CD14-positive monocyte (primary cell): ENCODE measurements at regions not wholly inside any gene's neighbourhood (a gene's known extent, or its start where the extent isn't known, plus 50 kb on each side); places are given as distances from the start of the nearest gene placed in this dataset.

Experiments
- DNase-seq, 3 donors: peaks; one replicate each; pipeline ENCODE4 v3.0.0-alpha.2; 2011 to 2022
- H2AFZ ChIP-seq: 2 replicates; pipeline ENCODE4 v1.6.0; 2012; ENCODE audit warnings: mild to moderate bottlenecking, low read depth, low read length, inconsistent platforms; ENCODE audit not compliant: insufficient read depth, poor library complexity, severe bottlenecking
- H3K27ac ChIP-seq, 2 donors: 1 replicate in 1 of 2; 2 replicates in 1 of 2; pipeline ENCODE4 v1.5.1; 2012 to 2013; ENCODE audit warnings: low read length in 2 of 2, control low read depth in 1 of 2, inconsistent platforms in 1 of 2, low read depth in 1 of 2, mild to moderate bottlenecking in 1 of 2
- H3K27me3 ChIP-seq, 2 donors: one replicate each; pipeline versions ENCODE4 v1.6.0 to v1.6.1; 2011 to 2013; ENCODE audit warnings: low read length in 2 of 2; ENCODE audit not compliant: control insufficient read depth in 2 of 2, insufficient read depth in 2 of 2
- H3K36me3 ChIP-seq, 2 donors: replicated peaks in 1 of 2; 1 replicate in 1 of 2; 2 replicates in 1 of 2; pipeline versions ENCODE4 v1.5.1 to v1.6.1; 2012 to 2013; ENCODE audit warnings: low read length in 2 of 2, control low read depth in 1 of 2, inconsistent platforms in 1 of 2, mild to moderate bottlenecking in 1 of 2; ENCODE audit not compliant: insufficient read depth in 2 of 2, control insufficient read depth in 1 of 2
- H3K4me1 ChIP-seq, 2 donors: 1 replicate in 1 of 2; 2 replicates in 1 of 2; pipeline versions ENCODE4 v1.5.1 to v1.6.1; 2012 to 2013; ENCODE audit warnings: low read length in 2 of 2, control low read depth in 1 of 2, inconsistent platforms in 1 of 2, mild to moderate bottlenecking in 1 of 2, moderate library complexity in 1 of 2; ENCODE audit not compliant: insufficient read depth in 2 of 2, control insufficient read depth in 1 of 2
- H3K4me2 ChIP-seq: replicated peaks from 2 replicates; pipeline ENCODE3; 2012; ENCODE audit warnings: low read length, moderate library complexity, mild to moderate bottlenecking; ENCODE audit not compliant: poor library complexity, severe bottlenecking; ENCODE audit errors: extremely low read depth
- H3K4me3 ChIP-seq, 3 experiments: fragments of 200-600 bp in 1 of 3; sonication (generic) in 1 of 3; replicated peaks in 1 of 3; 1 replicate in 2 of 3; 2 replicates in 1 of 3; pipeline ENCODE4 v1.5.1; 2011 to 2013; ENCODE audit warnings: low read length in 3 of 3, mild to moderate bottlenecking in 3 of 3, control low read depth in 2 of 3, low read depth in 2 of 3, inconsistent platforms in 1 of 3, moderate library complexity in 1 of 3
- H3K79me2 ChIP-seq: 2 replicates; pipeline ENCODE4 v1.6.0; 2012; ENCODE audit warnings: mild to moderate bottlenecking, control low read depth, inconsistent platforms, low read length, moderate library complexity; ENCODE audit not compliant: insufficient read depth
- H3K9ac ChIP-seq: 2 replicates; pipeline ENCODE4 v1.6.0; 2017; ENCODE audit warnings: low read length, mild to moderate bottlenecking; ENCODE audit not compliant: insufficient read depth, poor library complexity, severe bottlenecking
- H3K9me3 ChIP-seq, 2 donors: replicated peaks in 1 of 2; 1 replicate in 1 of 2; 2 replicates in 1 of 2; pipeline versions ENCODE4 v1.5.1 to v1.6.1; 2012 to 2013; ENCODE audit warnings: low read length in 2 of 2, control low read depth in 1 of 2; ENCODE audit not compliant: control insufficient read depth in 1 of 2, insufficient read depth in 1 of 2
- H4K20me1 ChIP-seq: 2 replicates; pipeline ENCODE4 v1.6.0; 2012; ENCODE audit warnings: mild to moderate bottlenecking, low read length, control low read depth, moderate library complexity; ENCODE audit not compliant: insufficient read depth
- H3K27ac Mint-ChIP-seq, 7 donors: one replicate each; pipeline ENCODE4 v1.8.0; 2020; ENCODE audit warnings: mild to moderate bottlenecking in 7 of 7, mixed read lengths in 7 of 7, moderate library complexity in 6 of 7, inconsistent platforms in 2 of 7
- H3K27me3 Mint-ChIP-seq, 3 donors: one replicate each; pipeline ENCODE4 v1.8.0; 2021 to 2022; ENCODE audit warnings: low read depth in 3 of 3, mild to moderate bottlenecking in 3 of 3, mixed read lengths in 3 of 3, moderate library complexity in 3 of 3, inconsistent platforms in 1 of 3
- H3K36me3 Mint-ChIP-seq, 2 donors: one replicate each; pipeline ENCODE4 v1.8.0; 2020; ENCODE audit warnings: mixed read lengths in 2 of 2, inconsistent platforms in 1 of 2, mild to moderate bottlenecking in 1 of 2
- H3K4me1 Mint-ChIP-seq: one replicate; pipeline ENCODE4 v1.8.0; 2020; ENCODE audit warnings: mild to moderate bottlenecking, mixed read lengths
- H3K4me3 Mint-ChIP-seq, 2 donors: one replicate each; pipeline ENCODE4 v1.8.0; 2020; ENCODE audit warnings: mild to moderate bottlenecking in 2 of 2, mixed read lengths in 2 of 2, moderate library complexity in 1 of 2
- H3K9me3 Mint-ChIP-seq, 7 donors: one replicate each; pipeline ENCODE4 v1.8.0; 2020 to 2022; ENCODE audit warnings: mixed read lengths in 7 of 7, mild to moderate bottlenecking in 6 of 7, moderate library complexity in 6 of 7, inconsistent platforms in 2 of 7
- WGBS: methylation state at CpG from one replicate; pipeline ENCODE4 v1.1.5; 2013; ENCODE audit warnings: missing lambda C conversion rate; ENCODE audit not compliant: insufficient coverage; 5-methylcytosine and 5-hydroxymethylcytosine counted together
- intact Hi-C, 2 donors: fragments of 100-400 bp; cut with micrococcal nuclease; formaldehyde crosslinking; loops; one replicate each; pipeline versions ENCODE4 v1.15.0 to v1.15.1; 2023
- TF ChIP-seq, protein P1 (sequence below): fragments of 200-600 bp; IDR thresholded peaks from one replicate; pipeline ENCODE4 v1.8.0; 2022; ENCODE audit warnings: antibody characterized with exemption, mild to moderate bottlenecking

DNA sequence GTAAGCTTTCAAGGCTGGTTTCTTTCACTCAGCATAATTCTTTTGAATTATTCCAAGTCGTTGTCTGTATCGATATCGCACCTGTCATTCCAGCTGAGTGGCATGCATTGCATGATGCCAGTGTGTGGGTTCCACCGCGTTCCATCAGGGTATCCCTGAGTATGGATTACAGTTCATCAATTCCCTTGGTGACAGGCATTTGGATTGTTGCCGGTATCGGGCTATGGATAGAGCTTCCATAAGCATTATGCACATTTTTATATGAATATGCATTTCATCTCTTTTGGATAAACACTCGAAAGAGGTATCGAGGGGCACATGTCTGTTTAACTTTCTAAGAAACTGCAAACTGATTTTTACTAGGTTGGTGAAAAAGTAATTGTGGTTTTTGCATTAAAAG is 698.8 kb downstream of the BRD1 start:
- Histone ChIP-seq H3K9ac (no peak overlapping the region), H3K4me2 (no peak overlapping the region), H4K20me1 (no peaks in the 10 kb centered on the region), H2AFZ (no peak overlapping the region), H3K4me1 (no peaks in the 10 kb centered on the region), H3K4me3 (no peak overlapping the region), H3K9me3 (no peaks in the 10 kb centered on the region), H3K79me2 (no peaks in the 10 kb centered on the region), H3K27ac (no peak overlapping the region), H3K27me3 (no peaks in the 10 kb centered on the region), H3K36me3 (no peaks in the 10 kb centered on the region)
- WGBS, result 100% methylated on average over 4 of the region's 9 CpGs
- Mint-ChIP-seq H3K27me3 (peaks cover 7 to 11% (median 10%) of the 10 kb centered on the region in 3 donors), H3K4me1 (no peaks in the 10 kb centered on the region), H3K36me3 (no peaks in the 10 kb centered on the region), H3K9me3 (peaks cover 0 to 3% (median 2%) of the 10 kb centered on the region in 7 donors), H3K27ac (no peak overlapping the region), H3K4me3 (no peak overlapping the region)
- TF ChIP-seq, protein P1, sequence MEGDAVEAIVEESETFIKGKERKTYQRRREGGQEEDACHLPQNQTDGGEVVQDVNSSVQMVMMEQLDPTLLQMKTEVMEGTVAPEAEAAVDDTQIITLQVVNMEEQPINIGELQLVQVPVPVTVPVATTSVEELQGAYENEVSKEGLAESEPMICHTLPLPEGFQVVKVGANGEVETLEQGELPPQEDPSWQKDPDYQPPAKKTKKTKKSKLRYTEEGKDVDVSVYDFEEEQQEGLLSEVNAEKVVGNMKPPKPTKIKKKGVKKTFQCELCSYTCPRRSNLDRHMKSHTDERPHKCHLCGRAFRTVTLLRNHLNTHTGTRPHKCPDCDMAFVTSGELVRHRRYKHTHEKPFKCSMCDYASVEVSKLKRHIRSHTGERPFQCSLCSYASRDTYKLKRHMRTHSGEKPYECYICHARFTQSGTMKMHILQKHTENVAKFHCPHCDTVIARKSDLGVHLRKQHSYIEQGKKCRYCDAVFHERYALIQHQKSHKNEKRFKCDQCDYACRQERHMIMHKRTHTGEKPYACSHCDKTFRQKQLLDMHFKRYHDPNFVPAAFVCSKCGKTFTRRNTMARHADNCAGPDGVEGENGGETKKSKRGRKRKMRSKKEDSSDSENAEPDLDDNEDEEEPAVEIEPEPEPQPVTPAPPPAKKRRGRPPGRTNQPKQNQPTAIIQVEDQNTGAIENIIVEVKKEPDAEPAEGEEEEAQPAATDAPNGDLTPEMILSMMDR, result no peak
- no peak for DNase-seq
- intact Hi-C loops, result no loop called here

DNA sequence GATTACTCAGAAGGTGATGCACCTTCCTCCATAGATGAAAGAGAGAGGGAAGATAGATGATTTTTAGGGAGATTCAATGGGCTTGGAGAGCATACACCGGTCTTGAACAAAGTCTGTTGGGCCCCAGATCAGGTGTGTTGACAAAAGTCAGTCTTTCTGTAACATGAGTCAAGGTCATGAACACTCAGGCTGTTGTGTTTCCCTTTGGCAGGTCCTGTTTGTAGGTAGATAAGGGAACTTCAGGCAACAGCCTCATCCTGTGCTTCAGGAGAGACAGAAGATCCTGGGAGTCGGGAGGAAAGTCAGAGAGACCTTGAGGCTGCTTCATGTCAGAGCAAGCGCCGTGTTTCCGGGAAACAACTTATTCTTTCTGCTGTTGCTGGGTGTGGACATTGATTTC is 703.1 kb downstream of the BRD1 start:
- no peaks in the 10 kb centered on the region for H3K36me3 Mint-ChIP-seq
- H3K36me3 ChIP-seq, result no peaks in the 10 kb centered on the region
- TF ChIP-seq, protein P1, result no peak
- H3K4me1 ChIP-seq, result no peaks in the 10 kb centered on the region
- no peak for DNase-seq
- H3K27ac ChIP-seq, result no peak overlapping the region
- peaks cover 1 to 4% (median 4%) of the 10 kb centered on the region in 3 donors for H3K27me3 Mint-ChIP-seq
- H3K79me2 ChIP-seq, result no peaks in the 10 kb centered on the region
- H4K20me1 ChIP-seq, result no peaks in the 10 kb centered on the region
- H3K4me2 ChIP-seq, result no peak overlapping the region
- H3K27me3 ChIP-seq, result no peaks in the 10 kb centered on the region
- peaks cover 2 to 13% (median 7%) of the 10 kb centered on the region in 7 donors for H3K9me3 Mint-ChIP-seq
- H3K4me3 ChIP-seq, result no peak overlapping the region
- no peak overlapping the region for H3K9ac ChIP-seq
- no peaks in the 10 kb centered on the region for H3K9me3 ChIP-seq
- H3K4me3 Mint-ChIP-seq, result no peak overlapping the region
- intact Hi-C loops, result no loop called here
- no peaks in the 10 kb centered on the region for H3K4me1 Mint-ChIP-seq
- WGBS, result 89% methylated on average over 1 of the region's 5 CpGs
- no peak overlapping the region for H2AFZ ChIP-seq
- no peak overlapping the region for H3K27ac Mint-ChIP-seq
